Astrocyte of the spinal cord (primary cell): ENCODE measurements at regions not wholly inside any gene's neighbourhood (a gene's known extent, or its start where the extent isn't known, plus 50 kb on each side); places are given as distances from the start of the nearest gene placed in this dataset.
"Not testable (repeated sequence)": the region's sequence is repeated elsewhere in the genome, so short reads cannot be mapped to it uniquely, and the experiment has no call there.

ENCODE experiments used
- DNase-seq: peaks from one replicate; pipeline ENCODE4 v3.0.0; 2011; ENCODE audit warnings: low read depth, low spot score
- H3K4me3 ChIP-seq: 2 replicates; pipeline ENCODE4 v1.5.1; 2011; ENCODE audit warnings: low read depth, mild to moderate bottlenecking, low read length, moderate library complexity
- CTCF ChIP-seq: IDR thresholded peaks from 2 replicates; pipeline ENCODE4 v1.5.1; 2012; ENCODE audit warnings: low read depth, mild to moderate bottlenecking, low read length, inconsistent platforms
- in situ Hi-C: cut with HindIII; loops from 2 replicates; pipeline ENCODE4 v1.10.0; 2017; ENCODE audit warnings: low sequenced_read_pairs

- in situ Hi-C loops, result no loop called here
- no peak for TF ChIP-seq CTCF
- H3K4me3 ChIP-seq, result no peak overlapping the region
- DNase-seq, result no peak
These were observed 176.5 kb upstream of the FBN2 start for GRCh38 chr5:128714551-128714950.

DNA sequence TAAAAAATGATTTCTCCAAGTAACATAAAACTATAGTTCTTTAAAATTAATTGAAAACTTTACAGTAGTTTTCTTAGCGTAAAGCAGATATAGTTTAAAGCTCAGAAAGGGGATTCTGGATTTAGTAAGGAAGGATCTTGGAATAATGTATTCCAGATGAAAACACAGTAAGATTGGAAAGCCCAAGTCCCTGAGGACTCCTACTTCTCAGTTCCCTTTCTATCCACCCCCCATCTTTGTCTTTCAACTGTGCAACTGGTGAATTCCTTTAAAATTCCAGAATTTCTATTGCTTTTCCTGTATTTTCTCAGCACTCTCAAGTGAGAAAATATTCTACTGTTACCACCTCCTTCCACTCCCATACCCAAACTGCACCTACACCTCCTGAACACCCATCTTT lies 184.5 kb upstream of the FBN2 start:
- no peak for TF ChIP-seq CTCF
- in situ Hi-C loops, result no loop called here

DNA sequence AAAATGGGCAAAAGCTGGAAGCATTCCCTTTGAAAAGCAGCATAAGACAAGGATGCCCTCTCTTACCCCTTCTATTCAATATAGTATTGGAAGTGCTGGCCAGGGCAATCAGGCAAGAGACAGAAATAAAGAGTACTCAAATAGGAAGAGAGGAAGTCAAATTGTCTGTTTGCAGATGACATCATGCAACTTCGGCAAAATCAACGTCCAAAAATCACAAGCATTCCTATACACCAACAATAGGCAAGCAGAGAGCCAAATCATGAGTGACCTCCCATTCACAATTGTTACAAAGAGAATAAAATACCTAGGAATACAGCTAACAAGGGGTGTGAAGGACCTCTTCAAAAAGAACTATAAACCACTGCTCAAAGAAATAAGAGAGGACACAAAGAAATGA lies 192.0 kb upstream of the FBN2 start:
- H3K4me3 ChIP-seq, DNase-seq, in situ Hi-C loops: not testable (repeated sequence)

More for the DNA sequence above, 184.5 kb upstream of the FBN2 start:
- no peak for DNase-seq
- no peak overlapping the region for H3K4me3 ChIP-seq

- H3K4me3 ChIP-seq, in situ Hi-C loops, DNase-seq: not testable (repeated sequence)
These were observed 197.6 kb upstream of the FBN2 start for GRCh38 chr5:128735656-128736055.

DNA sequence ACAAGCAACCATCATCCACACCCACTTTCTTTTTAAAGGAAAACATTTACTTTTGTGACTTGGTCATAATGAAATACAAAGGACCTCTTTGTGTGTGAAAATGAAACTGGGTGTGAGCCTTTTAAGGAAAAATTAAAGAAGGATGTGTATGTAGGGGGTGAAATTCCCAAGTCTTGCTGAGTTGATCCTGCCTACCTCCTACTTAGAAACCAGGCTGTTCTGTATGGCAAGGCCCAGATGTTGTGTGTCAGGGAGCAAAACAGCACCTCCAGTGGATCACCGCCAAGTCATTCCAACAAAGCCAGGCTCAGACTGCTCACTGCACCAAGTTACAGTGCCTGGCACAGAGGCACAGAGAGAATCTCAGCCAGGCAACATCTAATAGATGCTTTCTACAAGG lies 198.5 kb upstream of the FBN2 start:
- in situ Hi-C loops, result no loop called here
- DNase-seq, result peak; percentile 44

GRCh38 chr5:128749136-128749898 lies 211.3 kb upstream of the FBN2 start:
- no peak for TF ChIP-seq CTCF
- no peak overlapping the region for H3K4me3 ChIP-seq
- peak; percentile 9 for DNase-seq
- in situ Hi-C loops, result no loop called here

More for the DNA sequence above, 198.5 kb upstream of the FBN2 start:
- no peak for TF ChIP-seq CTCF
- H3K4me3 ChIP-seq, result no peak overlapping the region

DNA sequence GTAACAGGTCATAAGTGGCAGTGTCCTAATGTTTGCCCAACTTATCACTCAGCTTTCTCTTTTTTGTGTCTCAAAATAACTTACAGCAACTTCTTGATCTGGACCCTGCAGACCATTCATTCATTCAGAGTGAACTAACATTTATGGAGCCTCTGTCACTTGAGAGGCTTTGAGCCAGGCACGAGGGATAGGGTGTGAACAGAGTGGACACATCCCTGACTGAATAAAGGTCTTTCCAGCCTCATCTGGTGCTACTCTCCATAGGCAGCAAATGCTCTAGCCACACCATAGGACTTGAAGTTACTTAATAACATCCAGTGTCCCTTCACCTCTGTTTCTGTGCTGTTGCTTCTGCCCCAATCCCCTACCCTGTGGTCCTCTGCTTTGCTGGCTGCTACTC lies 212.1 kb upstream of the FBN2 start:
- no peak overlapping the region for H3K4me3 ChIP-seq
- no peak for TF ChIP-seq CTCF
- in situ Hi-C loops, result no loop called here
- no peak for DNase-seq
